CD4-positive, alpha-beta T cell treated with Interleukin-4 for 4 hours (primary cell): ENCODE measurements at regions not wholly inside any gene's neighbourhood (a gene's known extent, or its start where the extent isn't known, plus 50 kb on each side); places are given as distances from the start of the nearest gene placed in this dataset.

ENCODE experiments used
- DNase-seq: peaks from one replicate; pipeline ENCODE4 v3.0.0-alpha.2; 2020

DNA sequence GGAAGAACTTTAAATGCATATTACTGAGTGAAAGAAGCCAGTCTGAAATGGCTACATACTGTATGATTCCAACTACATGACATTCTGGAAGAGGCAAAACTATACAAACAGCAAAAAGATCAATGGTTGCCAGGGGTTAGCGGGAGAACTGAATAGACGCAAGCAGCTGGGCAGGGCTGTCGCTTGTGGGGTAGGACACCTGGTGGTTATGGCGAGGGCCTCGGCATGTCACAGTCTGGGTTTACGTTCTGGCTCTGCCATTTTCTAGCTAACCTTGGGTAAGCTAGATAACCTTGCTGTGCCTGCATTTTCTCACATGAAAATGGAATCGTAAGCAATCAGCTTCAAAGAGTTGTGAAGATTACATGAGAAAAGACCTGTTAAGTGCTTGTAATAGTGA, 55.2 kb upstream of the SYT13 start:
- DNase-seq: no peak

DNA sequence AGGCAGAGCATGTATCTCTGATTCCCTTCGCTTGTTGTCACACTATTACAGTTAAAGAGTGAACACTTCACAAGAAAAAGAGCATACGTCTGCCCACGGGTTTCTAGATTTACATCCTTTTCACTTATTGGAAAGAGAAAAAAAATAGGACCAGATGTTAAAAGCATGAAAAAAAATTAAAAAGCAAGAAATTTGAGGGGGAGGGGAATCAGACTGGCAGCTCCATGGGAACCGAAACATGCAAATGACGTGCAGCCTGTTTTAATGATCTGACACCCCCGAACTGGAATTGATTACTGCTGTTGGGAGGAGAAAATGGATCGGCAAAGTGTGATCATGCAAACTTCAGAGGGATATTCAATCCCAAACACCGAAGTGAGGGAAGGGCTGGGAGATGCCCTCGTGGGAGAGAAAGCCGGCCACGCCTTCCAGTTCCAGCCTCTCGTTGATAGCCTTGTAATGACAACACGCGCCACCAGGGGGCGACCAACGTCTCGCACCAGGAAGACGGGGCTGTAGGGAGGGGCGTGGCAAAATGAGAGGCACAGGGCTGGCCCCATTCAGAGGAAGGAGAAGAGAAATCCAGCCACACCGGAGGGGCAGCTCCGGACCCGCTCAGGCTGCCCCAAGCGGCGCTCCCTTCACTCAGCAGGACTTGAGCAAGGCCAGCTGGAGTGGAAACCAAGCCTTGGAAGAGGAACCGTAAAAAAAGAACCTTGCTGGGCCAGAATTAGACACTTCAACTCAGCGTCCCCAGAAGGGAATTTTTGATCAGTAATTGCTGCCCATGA, 53.8 kb upstream of the SYT13 start:
- peak; percentile 86 for DNase-seq

DNA sequence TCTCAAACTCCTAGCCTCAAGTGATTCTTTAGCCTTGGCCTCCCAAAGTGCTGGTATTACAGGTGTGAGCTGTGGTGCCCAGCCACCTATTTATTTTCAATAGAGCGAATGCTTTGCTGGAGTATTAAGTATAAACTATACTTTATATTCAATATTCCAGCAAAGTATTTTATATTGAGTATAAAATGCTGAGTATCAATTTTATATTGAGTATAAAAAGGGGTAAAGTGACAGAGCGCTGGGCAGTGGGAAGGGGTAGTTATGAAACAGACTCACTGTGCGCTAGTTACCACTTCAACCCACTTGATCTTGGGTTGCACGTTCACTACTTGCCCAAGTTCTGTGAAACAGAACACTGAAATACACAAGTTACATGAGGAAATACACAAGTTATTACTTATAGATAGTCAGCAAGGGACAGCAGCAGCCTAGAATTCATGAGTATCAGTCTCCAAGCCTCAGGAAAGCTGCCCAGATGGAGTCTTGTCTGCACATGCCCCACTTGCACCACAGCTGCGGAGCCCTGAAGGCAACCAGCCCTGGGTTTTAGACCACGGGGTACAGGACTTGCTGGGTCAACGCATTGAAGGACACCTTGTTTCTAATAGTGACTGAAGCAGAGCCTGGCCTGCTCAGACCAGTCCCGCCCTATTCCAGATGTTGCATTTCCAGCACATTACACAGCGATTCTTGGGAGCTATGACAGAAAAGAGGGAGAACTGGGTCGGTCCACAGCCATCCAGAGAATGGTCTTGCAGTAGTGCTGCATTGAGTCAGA, 51.6 kb upstream of the SYT13 start:
- no peak for DNase-seq

DNA sequence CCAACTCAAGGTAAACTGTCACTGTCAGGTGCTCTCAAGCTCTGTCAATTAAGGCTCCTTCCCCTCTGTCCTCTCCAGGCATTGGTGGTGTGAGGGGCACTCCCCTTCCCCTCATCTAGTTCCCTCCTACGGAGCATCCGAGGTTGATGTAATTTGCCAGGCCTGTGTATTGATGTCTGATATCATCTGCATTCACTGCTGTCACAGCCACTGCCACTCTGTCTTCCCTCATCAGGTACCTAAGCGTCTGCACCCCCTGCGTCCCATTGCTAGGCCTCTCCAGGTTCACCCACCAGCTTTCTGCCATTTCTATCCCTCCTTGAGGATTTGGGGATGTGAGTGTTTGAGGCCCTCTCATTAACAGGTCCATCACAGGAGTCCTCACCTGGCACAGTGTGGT, 50.0 kb upstream of the SYT13 start:
- DNase-seq: no peak
